NB4 (cell line): ENCODE measurements at regions not wholly inside any gene's neighbourhood (a gene's known extent, or its start where the extent isn't known, plus 50 kb on each side); places are given as distances from the start of the nearest gene placed in this dataset.

Experiments used
- CTCF ChIP-seq: IDR thresholded peaks from one replicate; pipeline ENCODE4 v1.5.1; 2012; ENCODE audit warnings: low read depth, low read length
- MYC ChIP-seq: IDR thresholded peaks from 2 replicates; pipeline ENCODE4 v1.6.1; 2011; ENCODE audit warnings: low read depth, low read length
- POLR2A ChIP-seq: IDR thresholded peaks from 2 replicates; pipeline ENCODE4 v1.6.1; 2011; ENCODE audit warnings: mild to moderate bottlenecking; ENCODE audit not compliant: insufficient read length; ENCODE audit errors: extremely low read depth
- TF ChIP-seq, protein P1 (sequence below): IDR thresholded peaks from 2 replicates; pipeline ENCODE4 v1.6.1; 2011; ENCODE audit warnings: low read depth, low read length

DNA sequence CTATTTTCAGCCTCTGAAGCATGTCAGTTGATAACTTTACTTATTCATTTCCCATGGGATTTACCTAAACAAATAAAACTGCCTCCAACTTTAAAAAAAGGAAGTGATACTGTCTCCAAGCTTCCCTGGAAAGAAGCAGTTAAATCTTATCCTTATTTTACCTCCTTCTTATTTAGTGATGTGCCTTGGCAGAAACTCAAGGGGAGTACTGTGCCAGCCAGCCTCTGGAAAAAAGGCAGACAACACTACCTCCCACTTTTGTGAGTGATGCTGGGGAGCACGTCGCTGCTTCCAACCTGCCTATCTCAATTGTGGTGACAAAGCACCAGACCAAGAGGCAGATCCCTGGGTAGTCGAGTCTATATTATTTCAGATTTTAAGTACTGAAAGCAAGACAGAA, 765.6 kb downstream of the DIAPH3 start:
- TF ChIP-seq CTCF = no peak
- no peak for TF ChIP-seq POLR2A
- TF ChIP-seq MYC = no peak
- TF ChIP-seq, protein P1, sequence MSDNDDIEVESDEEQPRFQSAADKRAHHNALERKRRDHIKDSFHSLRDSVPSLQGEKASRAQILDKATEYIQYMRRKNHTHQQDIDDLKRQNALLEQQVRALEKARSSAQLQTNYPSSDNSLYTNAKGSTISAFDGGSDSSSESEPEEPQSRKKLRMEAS = no peak
